GM19438 (cell line): ENCODE measurements at regions not wholly inside any gene's neighbourhood (a gene's known extent, or its start where the extent isn't known, plus 50 kb on each side); places are given as distances from the start of the nearest gene placed in this dataset.

Experiments
- ATAC-seq: cut with Tn5 transposase; IDR thresholded peaks from one replicate; pipeline ENCODE4 v1.9.1; 2021; ENCODE audit warnings: low read depth; ENCODE audit not compliant: unreplicated experiment

- ATAC-seq: no peak
These were observed 130.6 kb downstream of the DLEU7 start for GRCh38 chr13:50712881-50713280.

- peak; percentile 72 for ATAC-seq
These were observed 129.8 kb downstream of the DLEU7 start for GRCh38 chr13:50713523-50714248.

- ATAC-seq: no peak
These were observed 128.6 kb downstream of the DLEU7 start for GRCh38 chr13:50714891-50715290.

GRCh38 chr13:50715402-50716146 is 127.9 kb downstream of the DLEU7 start:
- ATAC-seq: no peak

- ATAC-seq: no peak
These were observed 122.4 kb downstream of the DLEU7 start for GRCh38 chr13:50720861-50721671.

- no peak for ATAC-seq
These were observed 121.9 kb downstream of the DLEU7 start for GRCh38 chr13:50721672-50721992.

GRCh38 chr13:50722440-50723125 is 120.9 kb downstream of the DLEU7 start:
- no peak for ATAC-seq

- ATAC-seq: no peak
These were observed 119.1 kb downstream of the DLEU7 start for GRCh38 chr13:50724438-50724837.

GRCh38 chr13:50724913-50725312 is 118.6 kb downstream of the DLEU7 start:
- ATAC-seq: no peak

- no peak for ATAC-seq
These were observed 117.3 kb downstream of the DLEU7 start for GRCh38 chr13:50726164-50726563.

- ATAC-seq: no peak
These were observed 114.3 kb downstream of the DLEU7 start for GRCh38 chr13:50729177-50729576.

- no peak for ATAC-seq
These were observed 112.8 kb downstream of the DLEU7 start for GRCh38 chr13:50730496-50731351.

GRCh38 chr13:50731400-50731799 is 112.1 kb downstream of the DLEU7 start:
- ATAC-seq: no peak

- ATAC-seq: no peak
These were observed 110.8 kb downstream of the DLEU7 start for GRCh38 chr13:50732712-50733111.

GRCh38 chr13:50733392-50733791 is 110.1 kb downstream of the DLEU7 start:
- ATAC-seq: no peak

GRCh38 chr13:50735071-50735470 is 108.4 kb downstream of the DLEU7 start:
- ATAC-seq: no peak

- no peak for ATAC-seq
These were observed 103.3 kb downstream of the DLEU7 start for GRCh38 chr13:50740052-50740741.

- ATAC-seq: no peak
These were observed 101.1 kb downstream of the DLEU7 start for GRCh38 chr13:50742353-50742752.

GRCh38 chr13:50742968-50743367 is 100.5 kb downstream of the DLEU7 start:
- no peak for ATAC-seq
